ENCODE measurements at regions not wholly inside any gene's neighbourhood (a gene's known extent, or its start where the extent isn't known, plus 50 kb on each side); places are given as distances from the start of the nearest gene placed in this dataset.

DNA sequence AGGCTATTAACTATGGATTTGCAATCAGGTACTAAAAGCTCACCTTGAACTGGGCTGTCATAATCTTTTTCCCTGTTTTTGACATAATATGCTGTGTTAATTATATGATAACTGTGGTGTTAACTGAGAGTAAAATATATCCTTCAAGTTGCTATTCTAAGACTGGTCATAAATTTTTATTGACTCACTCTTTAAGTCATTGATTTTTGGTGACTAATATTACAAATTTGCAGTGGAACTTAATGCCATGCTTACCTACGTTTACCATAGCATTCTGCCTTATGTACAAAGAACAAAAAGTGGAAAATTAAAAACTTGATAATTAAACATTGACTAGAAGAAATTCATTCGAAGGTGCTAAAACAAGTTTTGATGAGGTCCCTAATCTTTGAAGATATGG, 872.4 kb downstream of the BRINP3 start:
- TF ChIP-seq, protein P1, sequence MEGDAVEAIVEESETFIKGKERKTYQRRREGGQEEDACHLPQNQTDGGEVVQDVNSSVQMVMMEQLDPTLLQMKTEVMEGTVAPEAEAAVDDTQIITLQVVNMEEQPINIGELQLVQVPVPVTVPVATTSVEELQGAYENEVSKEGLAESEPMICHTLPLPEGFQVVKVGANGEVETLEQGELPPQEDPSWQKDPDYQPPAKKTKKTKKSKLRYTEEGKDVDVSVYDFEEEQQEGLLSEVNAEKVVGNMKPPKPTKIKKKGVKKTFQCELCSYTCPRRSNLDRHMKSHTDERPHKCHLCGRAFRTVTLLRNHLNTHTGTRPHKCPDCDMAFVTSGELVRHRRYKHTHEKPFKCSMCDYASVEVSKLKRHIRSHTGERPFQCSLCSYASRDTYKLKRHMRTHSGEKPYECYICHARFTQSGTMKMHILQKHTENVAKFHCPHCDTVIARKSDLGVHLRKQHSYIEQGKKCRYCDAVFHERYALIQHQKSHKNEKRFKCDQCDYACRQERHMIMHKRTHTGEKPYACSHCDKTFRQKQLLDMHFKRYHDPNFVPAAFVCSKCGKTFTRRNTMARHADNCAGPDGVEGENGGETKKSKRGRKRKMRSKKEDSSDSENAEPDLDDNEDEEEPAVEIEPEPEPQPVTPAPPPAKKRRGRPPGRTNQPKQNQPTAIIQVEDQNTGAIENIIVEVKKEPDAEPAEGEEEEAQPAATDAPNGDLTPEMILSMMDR (IDR thresholded peaks at IDR 0.05; ENCODE audit: low read depth, low read length), result no peak
- no peak for TF ChIP-seq EZH2phosphoT487 (IDR thresholded peaks at IDR 0.05; ENCODE audit: low read depth)

Measured in OCI-LY3 (cell line).